ENCODE measurements at regions not wholly inside any gene's neighbourhood (a gene's known extent, or its start where the extent isn't known, plus 50 kb on each side); places are given as distances from the start of the nearest gene placed in this dataset.

- no peak overlapping the region for H4K91ac ChIP-seq (ENCODE audit: insufficient read depth, low read depth, low read length)
- H3K56ac ChIP-seq (ENCODE audit: extremely low read depth, insufficient read depth, low read length): no peak overlapping the region
- no peak overlapping the region for H3K4me3 ChIP-seq (ENCODE audit: insufficient read depth, low read depth, low read length)
- H3K79me1 ChIP-seq (ENCODE audit: low read depth in 1 of 2, low read length in 2 of 2): no peaks in the 10 kb centered on the region
- no CpG with 5 or more reads among the region's 5 CpGs for WGBS, 2 experiments (ENCODE audit: extremely low coverage in 2 of 2, insufficient read length in 1 of 2)
- in situ Hi-C loops (cut with MboI; ENCODE audit: low sequenced_read_pairs): no loop called here
- ChIA-PET POLR2A (ENCODE audit: unreplicated experiment) (interaction anchor here (0.5 kb wide), 1 partner anchor 140 kb away, joined by 5 read pairs; no protein-coding TSS in a partner anchor), CTCF (no interaction called here)
- ATAC-seq (ENCODE audit: low read depth) (no peak), DNase-seq (no peak)
- intact Hi-C loops (cut with micrococcal nuclease): no loop called here
- no peak overlapping the region for H3K23ac ChIP-seq (ENCODE audit: low read depth, low read length)
- H3K4ac ChIP-seq (ENCODE audit: low read depth, low read length): no peak overlapping the region
- no peak overlapping the region for H2AFZ ChIP-seq (replicated peaks; ENCODE audit: low read length, poor library complexity)
- TF ChIP-seq SMC3 (IDR thresholded peaks at IDR 0.05; ENCODE audit: low read depth, low read length) (no peak), RAD21 (IDR thresholded peaks at IDR 0.05; ENCODE audit: low read length) (no peak), ELK1 (IDR thresholded peaks at IDR 0.05; ENCODE audit: borderline replicate concordance, low read depth, low read length) (no peak), MAZ (IDR thresholded peaks at IDR 0.05; ENCODE audit: borderline replicate concordance, low read depth, low read length) (no peak), NFE2L2 (IDR thresholded peaks at IDR 0.05; ENCODE audit: low read depth, low read length) (no peak), RCOR1 (IDR thresholded peaks at IDR 0.05; ENCODE audit: insufficient replicate concordance, low read length) (no peak), CEBPB (IDR thresholded peaks at IDR 0.05; ENCODE audit: low read depth, low read length) (no peak)
- no peaks in the 10 kb centered on the region for H3K9me3 ChIP-seq (ENCODE audit: control insufficient read depth, insufficient read depth, low read length)
- no peaks in the 10 kb centered on the region for H3K9me1 ChIP-seq (ENCODE audit: insufficient read depth, low read length)
- no peak overlapping the region for H2AK5ac ChIP-seq (ENCODE audit: low read depth, low read length)
- dilution Hi-C loops (cut with HindIII; ENCODE audit: low sequenced_read_pairs, unreplicated experiment): no loop called here
- H3K27ac ChIP-seq (ENCODE audit: insufficient read depth, low read length): no peak overlapping the region
- no peak overlapping the region for H2BK20ac ChIP-seq (ENCODE audit: low read depth, low read length)
- H2AK9ac ChIP-seq (replicated peaks; ENCODE audit: low read depth, low read length, poor library complexity): no peak overlapping the region
- H2BK15ac ChIP-seq (ENCODE audit: low read depth, low read length): no peak overlapping the region
- no peak overlapping the region for H3K18ac ChIP-seq (ENCODE audit: low read depth, low read length)
- no peak overlapping the region for H3K9ac ChIP-seq (ENCODE audit: low read depth, low read length)
- peaks cover 46% of the 10 kb centered on the region for H3K27me3 ChIP-seq (ENCODE audit: control insufficient read depth, insufficient read depth, low read length)
- H3K4me1 ChIP-seq (ENCODE audit: control insufficient read depth, insufficient read depth, low read length): 0 out of 2 replicates have a peak, but pooled peaks cover 2% of the 10 kb centered on the region
- H4K20me1 ChIP-seq (ENCODE audit: insufficient read depth, low read length): no peaks in the 10 kb centered on the region
- no peak overlapping the region for H3K14ac ChIP-seq (replicated peaks; ENCODE audit: low read depth, low read length)
- no peak overlapping the region for H4K5ac ChIP-seq (ENCODE audit: low read depth, low read length)
- H3K36me3 ChIP-seq (ENCODE audit: control insufficient read depth, insufficient read depth, low read length): no peaks in the 10 kb centered on the region
- no TSS peak for BruUV-seq (replicated peaks)
- no peak overlapping the region for H2BK120ac ChIP-seq (ENCODE audit: low read depth, low read length)
- H2BK5ac ChIP-seq (ENCODE audit: low read depth, low read length, poor library complexity, severe bottlenecking): no peak overlapping the region
- H4K8ac ChIP-seq (ENCODE audit: low read depth in 2 of 2, low read length in 2 of 2): no peak overlapping the region
- no peak overlapping the region for H3K4me2 ChIP-seq (ENCODE audit: low read depth, low read length)
Observed at GRCh38 chr13:112639521-112639920, 50.3 kb upstream of the ATP11A start.

Data from IMR-90 (cell line).